WTC11 (cell line): ENCODE measurements at regions not wholly inside any gene's neighbourhood (a gene's known extent, or its start where the extent isn't known, plus 50 kb on each side); places are given as distances from the start of the nearest gene placed in this dataset.

Experiments used
- ATAC-seq: fragments of 200-7000 bp; cut with Tn5 transposase; 2 replicates; pipeline ENCODE4 v1.10.0; 2021; ENCODE audit warnings: mild to moderate bottlenecking, moderate library complexity
- CTCF ChIA-PET: fragments of 300-600 bp; sonication (Branson Sonifier 250); formaldehyde crosslinking; loops from one replicate; lab custom pipeline; 2021; ENCODE audit warnings: antibody characterized with exemption; lab: Charles Lee
- POLR2A ChIA-PET: fragments of 350-600 bp; sonication (Branson Sonifier 250); formaldehyde crosslinking; loops from one replicate; lab custom pipeline; 2021; ENCODE audit warnings: antibody characterized with exemption; lab: Charles Lee
- DNase-seq: peaks from one replicate; pipeline ENCODE4 v3.0.0; 2021; ENCODE audit warnings: low spot score
- H3K27ac Mint-ChIP-seq: 2 replicates; pipeline ENCODE4 v1.8.0; 2021; ENCODE audit warnings: mixed read lengths
- H3K27me3 Mint-ChIP-seq: 2 replicates; pipeline ENCODE4 v1.8.0; 2021; ENCODE audit warnings: low read depth, mild to moderate bottlenecking, moderate library complexity, mixed read lengths
- H3K36me3 Mint-ChIP-seq: 2 replicates; pipeline ENCODE4 v1.8.0; 2021; ENCODE audit warnings: mixed read lengths
- H3K4me1 Mint-ChIP-seq: 2 replicates; pipeline ENCODE4 v1.8.0; 2022; ENCODE audit warnings: mixed read lengths
- H3K4me3 Mint-ChIP-seq: 2 replicates; pipeline ENCODE4 v1.8.0; 2021; ENCODE audit warnings: mild to moderate bottlenecking, moderate library complexity, mixed read lengths
- H3K9me3 Mint-ChIP-seq: 2 replicates; pipeline ENCODE4 v1.8.0; 2021; ENCODE audit warnings: mixed read lengths
- ETV6 ChIP-seq: sonication (generic); formaldehyde crosslinking; IDR thresholded peaks from 2 replicates; pipeline ENCODE4 v1.8.1; 2022; ENCODE audit warnings: mild to moderate bottlenecking, missing genetic modification reagents
- FOXK1 ChIP-seq: sonication (generic); formaldehyde crosslinking; IDR thresholded peaks from 2 replicates; pipeline ENCODE4 v1.8.0; 2022; ENCODE audit warnings: mild to moderate bottlenecking, moderate library complexity, missing genetic modification reagents
- GABPB1 ChIP-seq: sonication (generic); formaldehyde crosslinking; IDR thresholded peaks from 2 replicates; pipeline ENCODE4 v1.8.1; 2023; ENCODE audit warnings: mild to moderate bottlenecking, missing genetic modification reagents
- MXD4 ChIP-seq: fragments of 250-450 bp; sonication (Bioruptor Pico); IDR thresholded peaks from 2 replicates; pipeline ENCODE4 v1.8.0; 2021; ENCODE audit warnings: mild to moderate bottlenecking, moderate library complexity, borderline replicate concordance
- NR1H2 ChIP-seq: sonication (generic); formaldehyde crosslinking; IDR thresholded peaks from 2 replicates; pipeline ENCODE4 v1.9.0; 2021; ENCODE audit warnings: mild to moderate bottlenecking, moderate library complexity, missing genetic modification reagents
- NR2C2 ChIP-seq: sonication (generic); formaldehyde crosslinking; IDR thresholded peaks from 2 replicates; pipeline ENCODE4 v1.8.0; 2022; ENCODE audit warnings: mild to moderate bottlenecking, missing genetic modification reagents
- OVOL2 ChIP-seq: fragments of 250-450 bp; sonication (Bioruptor Pico); IDR thresholded peaks from 2 replicates; pipeline ENCODE4 v1.9.0; 2021; ENCODE audit warnings: mild to moderate bottlenecking, borderline replicate concordance
- RELA ChIP-seq: sonication (generic); formaldehyde crosslinking; IDR thresholded peaks from 2 replicates; pipeline ENCODE4 v1.8.1; 2022; ENCODE audit warnings: missing genetic modification reagents, mild to moderate bottlenecking, borderline replicate concordance
- SMAD3 ChIP-seq: sonication (generic); formaldehyde crosslinking; IDR thresholded peaks from 2 replicates; pipeline ENCODE4 v1.8.0; 2022; ENCODE audit warnings: missing genetic modification reagents, mild to moderate bottlenecking, borderline replicate concordance
- ZNF317 ChIP-seq: sonication (generic); formaldehyde crosslinking; IDR thresholded peaks from 2 replicates; pipeline ENCODE4 v1.8.1; 2023; ENCODE audit warnings: low read depth, mild to moderate bottlenecking, moderate library complexity, missing genetic modification reagents, borderline replicate concordance
- ZNF396 ChIP-seq: fragments of 250-450 bp; sonication (Bioruptor Pico); IDR thresholded peaks from 2 replicates; pipeline ENCODE4 v1.8.0; 2021; ENCODE audit warnings: mild to moderate bottlenecking, moderate library complexity, borderline replicate concordance
- TF ChIP-seq, protein P1 (sequence below): sonication (generic); formaldehyde crosslinking; conservative IDR thresholded peaks from 2 replicates; pipeline ENCODE4 v1.8.1; 2023; ENCODE audit warnings: mild to moderate bottlenecking, low read depth, missing genetic modification reagents, moderate library complexity
- TF ChIP-seq, protein P2 (sequence below): fragments of 250-450 bp; sonication (Bioruptor Pico); IDR thresholded peaks from 2 replicates; pipeline ENCODE4 v1.9.0; 2021; ENCODE audit warnings: mild to moderate bottlenecking
- TF ChIP-seq, protein P3 (sequence below): sonication (generic); formaldehyde crosslinking; IDR thresholded peaks from 2 replicates; pipeline ENCODE4 v1.8.1; 2023; ENCODE audit warnings: mild to moderate bottlenecking, missing genetic modification reagents, moderate library complexity
- TF ChIP-seq, protein P4 (sequence below): sonication (generic); formaldehyde crosslinking; IDR thresholded peaks from 2 replicates; pipeline ENCODE4 v1.8.0; 2023; ENCODE audit warnings: missing genetic modification reagents
- TF ChIP-seq, protein P5 (sequence below): sonication (generic); formaldehyde crosslinking; IDR thresholded peaks from 2 replicates; pipeline ENCODE4 v1.8.0; 2022; ENCODE audit warnings: mild to moderate bottlenecking, missing genetic modification reagents
- TF ChIP-seq, protein P6 (sequence below): sonication (generic); formaldehyde crosslinking; IDR thresholded peaks from 2 replicates; pipeline ENCODE4 v1.8.1; 2022; ENCODE audit warnings: low read depth, missing genetic modification reagents, borderline replicate concordance

DNA sequence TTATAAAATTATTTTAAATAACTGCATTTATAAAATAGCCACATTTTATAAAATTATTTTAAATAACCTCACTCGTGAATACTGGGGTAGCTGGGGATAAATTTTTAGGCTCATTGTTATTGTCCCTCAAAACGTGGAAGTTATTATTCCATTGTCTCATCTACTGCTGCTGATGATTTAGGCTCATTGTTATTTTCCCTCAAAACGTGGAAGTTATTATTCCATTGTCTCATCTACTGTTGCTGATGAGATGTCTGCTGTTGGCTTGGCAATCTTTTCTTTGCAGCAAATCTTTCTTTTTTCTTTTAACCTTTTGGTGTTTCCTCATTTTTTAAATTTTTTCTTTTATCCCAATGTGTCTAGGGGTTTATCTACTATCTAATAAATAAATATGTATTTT is 182.6 kb upstream of the PZP start (continued):
- TF ChIP-seq, protein P1, sequence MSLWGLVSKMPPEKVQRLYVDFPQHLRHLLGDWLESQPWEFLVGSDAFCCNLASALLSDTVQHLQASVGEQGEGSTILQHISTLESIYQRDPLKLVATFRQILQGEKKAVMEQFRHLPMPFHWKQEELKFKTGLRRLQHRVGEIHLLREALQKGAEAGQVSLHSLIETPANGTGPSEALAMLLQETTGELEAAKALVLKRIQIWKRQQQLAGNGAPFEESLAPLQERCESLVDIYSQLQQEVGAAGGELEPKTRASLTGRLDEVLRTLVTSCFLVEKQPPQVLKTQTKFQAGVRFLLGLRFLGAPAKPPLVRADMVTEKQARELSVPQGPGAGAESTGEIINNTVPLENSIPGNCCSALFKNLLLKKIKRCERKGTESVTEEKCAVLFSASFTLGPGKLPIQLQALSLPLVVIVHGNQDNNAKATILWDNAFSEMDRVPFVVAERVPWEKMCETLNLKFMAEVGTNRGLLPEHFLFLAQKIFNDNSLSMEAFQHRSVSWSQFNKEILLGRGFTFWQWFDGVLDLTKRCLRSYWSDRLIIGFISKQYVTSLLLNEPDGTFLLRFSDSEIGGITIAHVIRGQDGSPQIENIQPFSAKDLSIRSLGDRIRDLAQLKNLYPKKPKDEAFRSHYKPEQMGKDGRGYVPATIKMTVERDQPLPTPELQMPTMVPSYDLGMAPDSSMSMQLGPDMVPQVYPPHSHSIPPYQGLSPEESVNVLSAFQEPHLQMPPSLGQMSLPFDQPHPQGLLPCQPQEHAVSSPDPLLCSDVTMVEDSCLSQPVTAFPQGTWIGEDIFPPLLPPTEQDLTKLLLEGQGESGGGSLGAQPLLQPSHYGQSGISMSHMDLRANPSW (CRISPR knock-in tag): no peak
- TF ChIP-seq OVOL2 (CRISPR knock-in tag): no peak
- TF ChIP-seq ZNF317: no peak
- TF ChIP-seq ETV6 (CRISPR knock-in tag): no peak

DNA sequence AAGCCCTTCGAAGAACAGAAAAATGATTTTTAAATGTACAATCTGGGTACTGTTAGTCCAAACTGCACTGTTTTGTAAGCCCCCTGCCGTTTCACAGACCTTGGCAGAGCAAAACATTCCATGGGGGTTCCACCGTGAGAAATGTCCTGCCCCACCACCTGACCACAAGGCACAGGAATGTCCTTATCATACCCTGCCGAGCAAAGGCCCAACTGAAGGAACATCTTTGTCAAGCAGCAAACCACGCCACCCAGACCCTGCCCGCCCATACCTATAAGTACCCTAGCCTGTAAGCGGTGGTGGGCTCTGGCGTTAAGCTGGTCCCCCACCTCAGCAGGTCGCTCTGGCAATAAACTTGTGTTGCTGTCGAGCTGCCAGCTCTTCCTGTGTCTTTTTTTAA is 181.6 kb upstream of the PZP start:
- no peak for DNase-seq
- no peak overlapping the region for H3K4me3 Mint-ChIP-seq
- ChIA-PET POLR2A (no interaction called here), CTCF (interaction anchor here (3.7 kb wide), 1 partner anchor 12 kb away, joined by 11 read pairs; no protein-coding TSS in a partner anchor)
- H3K9me3 Mint-ChIP-seq: peaks cover 3% of the 10 kb centered on the region
- no peak for ATAC-seq
- no peak for TF ChIP-seq ZNF396 (CRISPR knock-in tag)
- no peak overlapping the region for H3K27ac Mint-ChIP-seq
- no peaks in the 10 kb centered on the region for H3K27me3 Mint-ChIP-seq
- no peaks in the 10 kb centered on the region for H3K36me3 Mint-ChIP-seq
- peaks cover 21% of the 10 kb centered on the region for H3K4me1 Mint-ChIP-seq

DNA sequence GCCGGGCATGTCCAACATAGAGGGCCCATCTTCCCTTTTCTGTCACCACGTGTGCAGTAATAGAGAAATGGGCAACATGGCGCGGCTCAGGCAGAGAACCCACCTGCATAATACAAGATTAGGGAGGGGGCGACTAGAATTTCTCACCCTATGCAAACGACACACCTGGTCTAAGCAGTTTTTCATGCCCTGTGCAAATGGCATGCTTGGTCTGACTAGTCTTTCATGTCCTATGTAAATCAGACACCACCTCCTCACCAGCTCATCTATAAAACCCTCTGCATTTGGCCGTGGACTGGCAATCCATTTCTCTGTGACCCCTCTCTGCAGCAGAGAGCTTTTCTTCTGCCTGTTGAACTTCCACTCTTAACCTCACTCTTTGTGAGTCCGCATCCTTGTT is 180.2 kb upstream of the PZP start:
- Mint-ChIP-seq H3K27me3 (no peaks in the 10 kb centered on the region), H3K9me3 (peaks cover 3% of the 10 kb centered on the region)

DNA sequence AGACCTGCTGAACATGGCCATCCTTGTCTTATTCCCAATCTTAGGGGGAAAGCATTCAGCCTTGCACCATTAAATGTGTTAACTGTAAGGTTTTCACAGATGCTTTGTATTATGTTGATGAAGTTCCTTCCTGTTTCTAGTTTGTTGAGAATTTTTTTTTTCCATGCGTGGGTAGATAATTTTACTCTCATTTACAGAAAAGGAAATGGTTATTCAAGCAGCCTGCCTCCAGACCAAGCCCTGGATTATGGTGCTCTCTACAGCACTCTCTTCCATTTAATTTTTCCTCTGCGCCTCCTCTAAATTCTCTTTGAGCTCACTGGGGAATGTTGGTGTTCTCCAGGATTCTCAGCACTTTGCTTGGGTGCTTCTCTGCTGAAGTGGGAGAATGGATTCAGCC is 179.3 kb upstream of the PZP start:
- Mint-ChIP-seq H3K4me3 (no peak overlapping the region), H3K27me3 (no peaks in the 10 kb centered on the region), H3K36me3 (no peaks in the 10 kb centered on the region), H3K27ac (no peak overlapping the region), H3K4me1 (peaks cover 13% of the 10 kb centered on the region), H3K9me3 (peaks cover 3% of the 10 kb centered on the region)
- ChIA-PET CTCF (interaction anchor here (0.9 to 3.7 kb wide), 2 partner anchors 9 to 15 kb away, joined by 3 to 11 read pairs; no protein-coding TSS in a partner anchor), POLR2A (no interaction called here)
- ATAC-seq (no peak), DNase-seq (no peak)
- TF ChIP-seq, protein P2, sequence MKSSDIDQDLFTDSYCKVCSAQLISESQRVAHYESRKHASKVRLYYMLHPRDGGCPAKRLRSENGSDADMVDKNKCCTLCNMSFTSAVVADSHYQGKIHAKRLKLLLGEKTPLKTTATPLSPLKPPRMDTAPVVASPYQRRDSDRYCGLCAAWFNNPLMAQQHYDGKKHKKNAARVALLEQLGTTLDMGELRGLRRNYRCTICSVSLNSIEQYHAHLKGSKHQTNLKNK: no peak
- TF ChIP-seq GABPB1: no peak
- TF ChIP-seq RELA (CRISPR knock-in tag): no peak
- TF ChIP-seq NR1H2: no peak
- TF ChIP-seq MXD4 (CRISPR knock-in tag): no peak
- TF ChIP-seq NR2C2 (CRISPR knock-in tag): no peak
- TF ChIP-seq, protein P3, sequence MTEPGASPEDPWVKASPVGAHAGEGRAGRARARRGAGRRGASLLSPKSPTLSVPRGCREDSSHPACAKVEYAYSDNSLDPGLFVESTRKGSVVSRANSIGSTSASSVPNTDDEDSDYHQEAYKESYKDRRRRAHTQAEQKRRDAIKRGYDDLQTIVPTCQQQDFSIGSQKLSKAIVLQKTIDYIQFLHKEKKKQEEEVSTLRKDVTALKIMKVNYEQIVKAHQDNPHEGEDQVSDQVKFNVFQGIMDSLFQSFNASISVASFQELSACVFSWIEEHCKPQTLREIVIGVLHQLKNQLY (CRISPR knock-in tag): no peak
- no peak for TF ChIP-seq FOXK1 (CRISPR knock-in tag)
- TF ChIP-seq, protein P4, sequence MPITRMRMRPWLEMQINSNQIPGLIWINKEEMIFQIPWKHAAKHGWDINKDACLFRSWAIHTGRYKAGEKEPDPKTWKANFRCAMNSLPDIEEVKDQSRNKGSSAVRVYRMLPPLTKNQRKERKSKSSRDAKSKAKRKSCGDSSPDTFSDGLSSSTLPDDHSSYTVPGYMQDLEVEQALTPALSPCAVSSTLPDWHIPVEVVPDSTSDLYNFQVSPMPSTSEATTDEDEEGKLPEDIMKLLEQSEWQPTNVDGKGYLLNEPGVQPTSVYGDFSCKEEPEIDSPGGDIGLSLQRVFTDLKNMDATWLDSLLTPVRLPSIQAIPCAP (CRISPR knock-in tag): no peak
- TF ChIP-seq, protein P5, sequence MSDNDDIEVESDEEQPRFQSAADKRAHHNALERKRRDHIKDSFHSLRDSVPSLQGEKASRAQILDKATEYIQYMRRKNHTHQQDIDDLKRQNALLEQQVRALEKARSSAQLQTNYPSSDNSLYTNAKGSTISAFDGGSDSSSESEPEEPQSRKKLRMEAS: no peak

More for the DNA sequence above, 180.2 kb upstream of the PZP start:
- Mint-ChIP-seq H3K4me1 (peaks cover 21% of the 10 kb centered on the region), H3K4me3 (no peak overlapping the region), H3K36me3 (no peaks in the 10 kb centered on the region), H3K27ac (no peak overlapping the region)
- ChIA-PET CTCF (interaction anchor here (0.9 to 3.7 kb wide), 2 partner anchors 10 to 16 kb away, joined by 3 to 11 read pairs; no protein-coding TSS in a partner anchor), POLR2A (no interaction called here)
- ATAC-seq (no peak), DNase-seq (no peak)
- TF ChIP-seq, protein P6, sequence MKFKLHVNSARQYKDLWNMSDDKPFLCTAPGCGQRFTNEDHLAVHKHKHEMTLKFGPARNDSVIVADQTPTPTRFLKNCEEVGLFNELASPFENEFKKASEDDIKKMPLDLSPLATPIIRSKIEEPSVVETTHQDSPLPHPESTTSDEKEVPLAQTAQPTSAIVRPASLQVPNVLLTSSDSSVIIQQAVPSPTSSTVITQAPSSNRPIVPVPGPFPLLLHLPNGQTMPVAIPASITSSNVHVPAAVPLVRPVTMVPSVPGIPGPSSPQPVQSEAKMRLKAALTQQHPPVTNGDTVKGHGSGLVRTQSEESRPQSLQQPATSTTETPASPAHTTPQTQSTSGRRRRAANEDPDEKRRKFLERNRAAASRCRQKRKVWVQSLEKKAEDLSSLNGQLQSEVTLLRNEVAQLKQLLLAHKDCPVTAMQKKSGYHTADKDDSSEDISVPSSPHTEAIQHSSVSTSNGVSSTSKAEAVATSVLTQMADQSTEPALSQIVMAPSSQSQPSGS (CRISPR knock-in tag): no peak
- TF ChIP-seq SMAD3 (CRISPR knock-in tag): no peak
- TF ChIP-seq RELA (CRISPR knock-in tag): no peak
- TF ChIP-seq, all 79 proteins: peak for 0
